ENCODE measurements at regions not wholly inside any gene's neighbourhood (a gene's known extent, or its start where the extent isn't known, plus 50 kb on each side); places are given as distances from the start of the nearest gene placed in this dataset.

DNA sequence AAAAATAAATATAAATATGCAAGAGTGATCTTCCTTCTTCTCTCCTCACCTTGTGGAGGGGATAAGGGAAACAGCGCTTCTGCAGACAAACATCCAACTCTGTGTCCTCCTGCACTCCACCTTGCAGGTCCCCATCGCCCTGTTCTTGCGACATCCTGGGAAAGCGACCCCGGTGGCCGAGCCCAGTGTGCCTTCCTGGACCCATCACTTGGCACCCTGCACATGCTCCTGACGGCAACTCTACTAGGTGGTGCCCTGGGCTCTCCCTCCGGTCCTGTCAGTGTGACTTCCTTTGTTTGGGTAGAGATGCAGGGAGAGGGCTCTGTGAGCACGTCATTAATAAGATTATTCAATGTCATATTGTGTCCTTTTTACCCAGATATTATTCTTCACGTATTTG, 266.0 kb upstream of the ADAMTS16 start:
- 67 to 78% (median 77%) methylated on average over 10 of the region's 10 CpGs for WGBS, 3 donors
- Histone ChIP-seq H3K27me3 (ENCODE audit: control insufficient read depth in 3 of 3, insufficient read depth in 3 of 3, low read length in 3 of 3) (no peaks in the 10 kb centered on the region), H3K4me3 (ENCODE audit: low read depth in 1 of 3, low read length in 3 of 3) (no peak overlapping the region), H3K36me3 (ENCODE audit: control insufficient read depth in 3 of 3, insufficient read depth in 2 of 3, low read depth in 1 of 3, low read length in 3 of 3) (no peaks in the 10 kb centered on the region), H3K27ac (ENCODE audit: low read depth in 1 of 3, low read length in 2 of 3) (no peak overlapping the region), H3K4me1 (ENCODE audit: control insufficient read depth in 3 of 3, insufficient read depth in 2 of 3, low read depth in 1 of 3, low read length in 2 of 3) (no peaks in the 10 kb centered on the region), H3K9me3 (ENCODE audit: control insufficient read depth in 2 of 2, insufficient read depth in 1 of 2, low read depth in 1 of 2, low read length in 1 of 2) (no peaks in the 10 kb centered on the region)
- DNase-seq (no peak), FAIRE-seq (no peak)

DNA sequence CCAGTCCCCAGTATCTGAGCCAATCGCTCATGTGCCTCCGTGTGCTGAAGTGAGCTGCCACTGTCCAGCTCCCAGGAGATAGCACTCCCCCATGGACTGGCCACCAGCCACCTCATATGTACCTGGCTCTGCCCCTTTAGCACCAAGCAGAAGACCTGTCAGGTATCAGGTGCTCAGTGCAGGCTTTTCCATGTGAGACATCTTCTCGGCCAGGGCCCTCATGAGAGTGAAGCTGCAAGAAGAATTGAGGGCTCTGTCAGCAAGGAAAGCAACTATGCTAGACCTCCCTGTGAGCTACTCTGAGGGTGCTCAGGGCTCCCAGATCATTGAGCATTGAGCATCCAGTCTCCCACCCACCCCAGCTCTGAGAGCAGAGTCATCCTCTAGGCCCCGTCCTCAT, 264.2 kb upstream of the ADAMTS16 start:
- Histone ChIP-seq H3K27me3 (ENCODE audit: control insufficient read depth in 3 of 3, insufficient read depth in 3 of 3, low read length in 3 of 3) (no peaks in the 10 kb centered on the region), H3K4me3 (ENCODE audit: low read depth in 1 of 3, low read length in 3 of 3) (no peak overlapping the region), H3K36me3 (ENCODE audit: control insufficient read depth in 3 of 3, insufficient read depth in 2 of 3, low read depth in 1 of 3, low read length in 3 of 3) (no peaks in the 10 kb centered on the region), H3K9me3 (ENCODE audit: control insufficient read depth in 2 of 2, insufficient read depth in 1 of 2, low read depth in 1 of 2, low read length in 1 of 2) (no peaks in the 10 kb centered on the region), H3K4me1 (ENCODE audit: control insufficient read depth in 3 of 3, insufficient read depth in 2 of 3, low read depth in 1 of 3, low read length in 2 of 3) (no peaks in the 10 kb centered on the region), H3K27ac (ENCODE audit: low read depth in 1 of 3, low read length in 2 of 3) (no peak overlapping the region)
- no peak for FAIRE-seq
- 83 to 84% (median 83%) methylated on average over 4 of the region's 4 CpGs for WGBS, 3 donors
- DNase-seq, result no peak

DNA sequence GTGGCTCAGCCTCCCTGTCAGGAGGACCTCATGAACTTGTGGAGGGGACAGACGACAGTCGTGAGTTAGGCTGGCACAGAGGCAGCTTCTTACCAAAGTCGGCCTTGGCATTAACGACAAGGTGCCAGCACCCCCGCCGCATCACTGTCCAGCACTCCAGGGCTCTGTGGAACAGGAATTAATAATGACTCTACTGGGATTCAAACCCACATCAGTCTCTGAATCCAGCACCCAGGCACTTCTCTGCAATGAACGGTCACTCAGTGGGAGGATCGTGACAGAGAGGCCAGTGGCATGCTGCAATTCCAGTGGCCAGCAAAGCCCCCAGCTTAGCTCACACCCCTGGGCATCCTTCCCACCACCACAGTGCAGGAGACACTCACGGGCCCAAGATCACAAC, 263.3 kb upstream of the ADAMTS16 start:
- Histone ChIP-seq H3K4me3 (ENCODE audit: low read depth in 1 of 3, low read length in 3 of 3) (no peak overlapping the region), H3K4me1 (ENCODE audit: control insufficient read depth in 3 of 3, insufficient read depth in 2 of 3, low read depth in 1 of 3, low read length in 2 of 3) (no peaks in the 10 kb centered on the region), H3K27me3 (ENCODE audit: control insufficient read depth in 3 of 3, insufficient read depth in 3 of 3, low read length in 3 of 3) (no peaks in the 10 kb centered on the region), H3K27ac (ENCODE audit: low read depth in 1 of 3, low read length in 2 of 3) (no peak overlapping the region), H3K36me3 (ENCODE audit: control insufficient read depth in 3 of 3, insufficient read depth in 2 of 3, low read depth in 1 of 3, low read length in 3 of 3) (no peaks in the 10 kb centered on the region), H3K9me3 (ENCODE audit: control insufficient read depth in 2 of 2, insufficient read depth in 1 of 2, low read depth in 1 of 2, low read length in 1 of 2) (no peaks in the 10 kb centered on the region)
- 83 to 85% (median 84%) methylated on average over 9 of the region's 9 CpGs for whole genome bisulfite sequencing, 3 donors
- FAIRE-seq, result no peak
- no peak for DNase-seq

DNA sequence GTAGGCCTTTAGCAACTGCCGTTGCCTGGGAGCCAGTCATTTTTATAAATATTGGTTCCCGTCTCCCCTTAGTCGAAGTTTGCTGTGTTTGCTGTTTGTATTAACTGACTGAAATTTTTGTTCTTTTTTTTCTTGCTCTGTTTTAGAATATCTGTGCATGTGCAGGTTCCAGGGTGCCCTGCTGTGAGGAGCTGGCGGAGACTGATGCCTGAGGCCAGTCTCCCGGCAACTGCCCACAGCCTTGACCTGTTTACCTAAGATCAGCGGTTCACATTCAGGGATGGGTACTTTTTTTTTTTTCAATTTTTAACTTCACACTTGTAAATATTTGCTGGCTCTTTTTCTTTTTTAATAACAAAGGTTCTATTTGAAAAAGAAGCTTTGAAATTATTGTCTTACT, 262.6 kb upstream of the ADAMTS16 start:
- H3K27me3 ChIP-seq (ENCODE audit: control insufficient read depth in 3 of 3, insufficient read depth in 3 of 3, low read length in 3 of 3), result no peaks in the 10 kb centered on the region
- H3K36me3 ChIP-seq (ENCODE audit: control insufficient read depth in 3 of 3, insufficient read depth in 2 of 3, low read depth in 1 of 3, low read length in 3 of 3), result no peaks in the 10 kb centered on the region
- no peaks in the 10 kb centered on the region for H3K9me3 ChIP-seq (ENCODE audit: control insufficient read depth in 2 of 2, insufficient read depth in 1 of 2, low read depth in 1 of 2, low read length in 1 of 2)
- H3K4me1 ChIP-seq (ENCODE audit: control insufficient read depth in 3 of 3, insufficient read depth in 2 of 3, low read depth in 1 of 3, low read length in 2 of 3), result no peaks in the 10 kb centered on the region
- H3K27ac ChIP-seq (ENCODE audit: low read depth in 1 of 3, low read length in 2 of 3), result no peak overlapping the region
- FAIRE-seq, result no peak
- H3K4me3 ChIP-seq (ENCODE audit: low read depth in 1 of 3, low read length in 3 of 3), result no peak overlapping the region
- DNase-seq, result no peak
- 66 to 69% (median 67%) methylated on average over 6 of the region's 6 CpGs for WGBS, 3 donors

DNA sequence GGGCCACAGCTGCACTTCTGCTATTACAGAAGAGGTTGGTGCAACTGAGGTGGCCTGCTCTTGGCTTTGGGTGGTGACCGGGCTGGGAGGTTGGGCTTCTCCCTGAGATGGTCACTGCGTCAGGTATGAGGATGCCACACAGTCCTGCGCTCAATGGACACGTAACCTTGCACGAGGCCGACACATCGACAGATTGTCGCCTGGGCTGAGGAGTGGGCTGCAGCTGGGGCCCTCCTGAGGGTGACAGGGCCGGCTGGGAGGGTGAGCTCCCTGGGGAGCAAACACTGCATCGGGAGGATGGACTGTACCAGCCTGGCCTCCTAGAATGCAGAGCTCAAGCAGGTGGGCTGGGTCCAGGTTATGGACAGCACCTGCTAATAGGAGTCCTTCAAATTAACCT, 261.1 kb upstream of the ADAMTS16 start:
- H3K36me3 ChIP-seq (ENCODE audit: control insufficient read depth in 3 of 3, insufficient read depth in 2 of 3, low read depth in 1 of 3, low read length in 3 of 3), result no peaks in the 10 kb centered on the region
- FAIRE-seq (no peak), DNase-seq (no peak)
- H3K27me3 ChIP-seq (ENCODE audit: control insufficient read depth in 3 of 3, insufficient read depth in 3 of 3, low read length in 3 of 3), result no peaks in the 10 kb centered on the region
- H3K27ac ChIP-seq (ENCODE audit: low read depth in 1 of 3, low read length in 2 of 3), result no peak overlapping the region
- H3K4me1 ChIP-seq (ENCODE audit: control insufficient read depth in 3 of 3, insufficient read depth in 2 of 3, low read depth in 1 of 3, low read length in 2 of 3), result no peaks in the 10 kb centered on the region
- H3K9me3 ChIP-seq (ENCODE audit: control insufficient read depth in 2 of 2, insufficient read depth in 1 of 2, low read depth in 1 of 2, low read length in 1 of 2), result no peaks in the 10 kb centered on the region
- 89 to 96% (median 94%) methylated on average over 10 of the region's 10 CpGs for WGBS, 3 donors
- no peak overlapping the region for H3K4me3 ChIP-seq (ENCODE audit: low read depth in 1 of 3, low read length in 3 of 3)

DNA sequence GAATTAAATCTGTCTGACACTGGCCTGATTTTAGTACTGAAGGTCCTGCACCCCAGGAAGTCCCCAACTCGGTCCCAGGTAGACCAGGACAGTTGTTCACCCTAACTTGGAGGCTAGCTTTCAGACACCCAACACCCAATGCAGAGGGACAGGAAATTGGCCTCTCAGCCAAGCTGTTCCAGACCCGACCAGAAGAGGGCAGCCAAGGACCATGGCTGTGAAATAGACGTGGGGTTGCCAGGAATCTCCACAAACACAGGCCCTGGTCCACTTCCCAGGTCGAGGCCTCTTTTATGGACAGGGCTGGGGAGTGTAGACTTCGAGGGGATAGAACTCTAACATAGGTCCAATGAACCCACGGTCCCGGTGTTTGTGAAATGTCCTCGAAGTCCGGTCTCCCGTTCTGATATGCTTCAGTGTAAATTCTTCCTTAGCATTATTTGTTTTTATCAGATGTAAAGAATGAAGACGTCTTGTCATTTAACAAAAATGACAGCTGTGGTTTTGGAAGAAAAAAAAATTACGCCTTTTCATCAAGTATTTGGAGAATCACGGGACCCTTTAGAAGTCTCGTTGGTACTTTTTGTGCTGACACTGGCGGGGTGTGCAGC, 260.3 kb upstream of the ADAMTS16 start:
- DNase-seq (peak; percentile 59 to 60), FAIRE-seq (no peak)
- Histone ChIP-seq H3K9me3 (ENCODE audit: control insufficient read depth in 2 of 2, insufficient read depth in 1 of 2, low read depth in 1 of 2, low read length in 1 of 2) (no peaks in the 10 kb centered on the region), H3K27me3 (ENCODE audit: control insufficient read depth in 3 of 3, insufficient read depth in 3 of 3, low read length in 3 of 3) (no peaks in the 10 kb centered on the region), H3K36me3 (ENCODE audit: control insufficient read depth in 3 of 3, insufficient read depth in 2 of 3, low read depth in 1 of 3, low read length in 3 of 3) (no peaks in the 10 kb centered on the region), H3K4me1 (ENCODE audit: control insufficient read depth in 3 of 3, insufficient read depth in 2 of 3, low read depth in 1 of 3, low read length in 2 of 3) (no peaks in the 10 kb centered on the region), H3K4me3 (ENCODE audit: low read depth in 1 of 3, low read length in 3 of 3) (no peak overlapping the region), H3K27ac (ENCODE audit: low read depth in 1 of 3, low read length in 2 of 3) (no peak overlapping the region)
- WGBS, 3 donors, result 46 to 48% (median 47%) methylated on average over 15 of the region's 15 CpGs

DNA sequence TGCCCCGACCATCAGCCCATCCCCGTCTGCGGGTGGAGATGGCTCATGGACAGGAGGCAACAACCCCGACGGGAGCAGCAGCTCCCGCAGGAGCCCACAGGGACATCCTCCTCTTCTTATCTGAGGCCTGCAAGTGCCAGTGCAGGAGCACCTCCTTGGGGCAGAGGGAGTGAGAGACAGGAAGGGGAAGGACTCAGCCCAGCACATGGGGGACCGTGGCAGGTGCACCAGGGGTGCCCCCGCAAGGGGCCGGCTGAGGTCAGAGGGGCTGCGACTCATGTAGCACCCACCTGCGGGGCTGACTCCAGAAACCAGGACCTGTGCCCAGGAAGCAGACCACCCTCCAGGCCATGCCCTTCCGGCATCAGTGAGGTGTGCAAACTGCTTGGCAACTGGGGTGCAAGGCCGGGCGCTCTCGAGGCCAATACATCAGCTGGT, 259.8 kb upstream of the ADAMTS16 start:
- Histone ChIP-seq H3K27me3 (ENCODE audit: control insufficient read depth in 3 of 3, insufficient read depth in 3 of 3, low read length in 3 of 3) (no peaks in the 10 kb centered on the region), H3K36me3 (ENCODE audit: control insufficient read depth in 3 of 3, insufficient read depth in 2 of 3, low read depth in 1 of 3, low read length in 3 of 3) (no peaks in the 10 kb centered on the region), H3K4me3 (ENCODE audit: low read depth in 1 of 3, low read length in 3 of 3) (no peak overlapping the region), H3K9me3 (ENCODE audit: control insufficient read depth in 2 of 2, insufficient read depth in 1 of 2, low read depth in 1 of 2, low read length in 1 of 2) (no peaks in the 10 kb centered on the region), H3K4me1 (ENCODE audit: control insufficient read depth in 3 of 3, insufficient read depth in 2 of 3, low read depth in 1 of 3, low read length in 2 of 3) (no peaks in the 10 kb centered on the region), H3K27ac (ENCODE audit: low read depth in 1 of 3, low read length in 2 of 3) (no peak overlapping the region)
- no peak for DNase-seq
- FAIRE-seq, result no peak
- 81% methylated on average over 15 of the region's 15 CpGs for WGBS, 3 donors

DNA sequence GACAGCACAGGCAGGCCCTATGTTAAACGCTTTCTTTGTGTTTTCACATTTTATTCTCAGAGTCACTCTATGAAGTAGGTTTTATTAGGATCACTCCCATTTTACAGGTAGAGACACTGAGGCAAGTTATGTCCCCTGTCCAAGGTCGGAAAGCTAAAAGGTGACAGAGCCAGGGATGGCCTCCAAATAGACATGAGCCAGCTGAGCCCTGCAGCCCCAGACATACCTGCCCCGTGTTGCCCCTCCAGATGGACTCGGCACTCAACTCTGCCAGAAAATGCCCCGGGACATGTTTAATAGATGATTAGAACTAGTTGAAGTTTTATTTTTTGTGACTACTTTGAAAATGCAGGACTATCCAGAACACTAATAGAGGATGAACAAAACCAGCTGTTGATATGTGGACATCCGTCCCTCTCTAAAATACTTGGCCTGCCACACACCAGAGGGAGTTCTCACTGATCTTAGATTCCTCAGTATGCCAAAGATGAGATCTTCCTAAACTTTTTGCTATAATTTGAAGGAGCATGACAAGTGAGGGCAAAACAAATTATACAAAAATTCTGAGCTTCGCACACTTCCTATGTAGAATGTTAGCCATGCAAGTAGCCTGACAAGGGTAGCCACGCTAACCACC, 258.6 kb upstream of the ADAMTS16 start:
- 83 to 88% (median 84%) methylated on average over 8 of the region's 8 CpGs for WGBS, 3 donors
- no peak overlapping the region for H3K27ac ChIP-seq (ENCODE audit: low read depth in 1 of 3, low read length in 2 of 3)
- H3K27me3 ChIP-seq (ENCODE audit: control insufficient read depth in 3 of 3, insufficient read depth in 3 of 3, low read length in 3 of 3), result no peaks in the 10 kb centered on the region
- H3K9me3 ChIP-seq (ENCODE audit: control insufficient read depth in 2 of 2, insufficient read depth in 1 of 2, low read depth in 1 of 2, low read length in 1 of 2), result no peaks in the 10 kb centered on the region
- DNase-seq (no peak), FAIRE-seq (no peak)
- no peak overlapping the region for H3K4me3 ChIP-seq (ENCODE audit: low read depth in 1 of 3, low read length in 3 of 3)
- no peaks in the 10 kb centered on the region for H3K36me3 ChIP-seq (ENCODE audit: control insufficient read depth in 3 of 3, insufficient read depth in 2 of 3, low read depth in 1 of 3, low read length in 3 of 3)
- no peaks in the 10 kb centered on the region for H3K4me1 ChIP-seq (ENCODE audit: control insufficient read depth in 3 of 3, insufficient read depth in 2 of 3, low read depth in 1 of 3, low read length in 2 of 3)

DNA sequence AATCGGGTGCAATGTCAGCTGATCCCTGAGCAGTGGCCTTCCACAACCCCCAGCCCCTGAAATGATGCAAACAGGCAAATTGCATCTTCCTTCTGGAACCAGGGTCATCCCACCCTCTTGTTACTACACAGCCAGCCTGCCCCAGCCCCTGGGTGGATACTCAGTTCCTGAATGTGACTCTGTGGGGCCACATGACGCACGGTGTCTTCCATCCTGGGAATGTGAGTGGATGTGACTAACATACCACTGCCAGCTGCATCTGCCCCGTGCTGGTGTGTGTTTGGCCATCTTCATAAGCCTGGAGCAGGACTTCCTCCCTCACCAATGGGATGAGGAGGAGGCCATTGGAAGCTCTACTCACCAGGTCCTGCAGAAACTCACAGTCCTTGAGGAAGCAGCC, 257.9 kb upstream of the ADAMTS16 start:
- DNase-seq, result no peak
- H3K27ac ChIP-seq (ENCODE audit: low read depth in 1 of 3, low read length in 2 of 3), result no peak overlapping the region
- H3K36me3 ChIP-seq (ENCODE audit: control insufficient read depth in 3 of 3, insufficient read depth in 2 of 3, low read depth in 1 of 3, low read length in 3 of 3), result no peaks in the 10 kb centered on the region
- H3K4me1 ChIP-seq (ENCODE audit: control insufficient read depth in 3 of 3, insufficient read depth in 2 of 3, low read depth in 1 of 3, low read length in 2 of 3), result no peaks in the 10 kb centered on the region
- no peak overlapping the region for H3K4me3 ChIP-seq (ENCODE audit: low read depth in 1 of 3, low read length in 3 of 3)
- H3K9me3 ChIP-seq (ENCODE audit: control insufficient read depth in 2 of 2, insufficient read depth in 1 of 2, low read depth in 1 of 2, low read length in 1 of 2), result no peaks in the 10 kb centered on the region
- 78 to 79% (median 79%) methylated on average over 4 of the region's 4 CpGs for WGBS, 3 donors
- H3K27me3 ChIP-seq (ENCODE audit: control insufficient read depth in 3 of 3, insufficient read depth in 3 of 3, low read length in 3 of 3), result no peaks in the 10 kb centered on the region
- no peak for FAIRE-seq

All from small intestine (tissue), 7 donors.